ENCODE measurements at regions not wholly inside any gene's neighbourhood (a gene's known extent, or its start where the extent isn't known, plus 50 kb on each side); places are given as distances from the start of the nearest gene placed in this dataset.
"Not testable (repeated sequence)": the region's sequence is repeated elsewhere in the genome, so short reads cannot be mapped to it uniquely, and the experiment has no call there.

DNA sequence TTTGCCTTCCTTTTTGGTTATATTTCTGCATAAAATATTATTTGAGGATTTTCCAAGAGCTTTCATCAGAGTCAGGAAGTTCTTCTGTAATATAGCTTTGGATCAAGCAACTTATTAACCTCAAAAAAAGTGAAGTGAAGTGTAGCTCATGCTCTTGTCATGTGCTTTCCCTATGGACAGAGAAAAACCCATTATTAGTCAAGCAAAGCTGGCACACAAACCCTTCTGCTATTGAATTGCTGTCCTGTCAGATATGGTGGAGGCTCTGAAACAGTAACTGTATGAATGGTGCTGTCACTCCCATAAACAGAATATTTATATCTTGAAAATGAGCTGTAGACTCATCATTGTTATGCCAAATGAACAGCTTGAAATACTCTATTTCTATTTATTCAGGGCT lies 1533.3 kb downstream of the RPIA start:
- TF ChIP-seq, protein P1, sequence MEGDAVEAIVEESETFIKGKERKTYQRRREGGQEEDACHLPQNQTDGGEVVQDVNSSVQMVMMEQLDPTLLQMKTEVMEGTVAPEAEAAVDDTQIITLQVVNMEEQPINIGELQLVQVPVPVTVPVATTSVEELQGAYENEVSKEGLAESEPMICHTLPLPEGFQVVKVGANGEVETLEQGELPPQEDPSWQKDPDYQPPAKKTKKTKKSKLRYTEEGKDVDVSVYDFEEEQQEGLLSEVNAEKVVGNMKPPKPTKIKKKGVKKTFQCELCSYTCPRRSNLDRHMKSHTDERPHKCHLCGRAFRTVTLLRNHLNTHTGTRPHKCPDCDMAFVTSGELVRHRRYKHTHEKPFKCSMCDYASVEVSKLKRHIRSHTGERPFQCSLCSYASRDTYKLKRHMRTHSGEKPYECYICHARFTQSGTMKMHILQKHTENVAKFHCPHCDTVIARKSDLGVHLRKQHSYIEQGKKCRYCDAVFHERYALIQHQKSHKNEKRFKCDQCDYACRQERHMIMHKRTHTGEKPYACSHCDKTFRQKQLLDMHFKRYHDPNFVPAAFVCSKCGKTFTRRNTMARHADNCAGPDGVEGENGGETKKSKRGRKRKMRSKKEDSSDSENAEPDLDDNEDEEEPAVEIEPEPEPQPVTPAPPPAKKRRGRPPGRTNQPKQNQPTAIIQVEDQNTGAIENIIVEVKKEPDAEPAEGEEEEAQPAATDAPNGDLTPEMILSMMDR (IDR thresholded peaks at IDR 0.05) = not testable (repeated sequence)
- TF ChIP-seq POLR2A, EP300 (IDR thresholded peaks at IDR 0.05): not testable (repeated sequence)

All from tibial nerve (tissue), 4 donors.